ENCODE measurements at regions not wholly inside any gene's neighbourhood (a gene's known extent, or its start where the extent isn't known, plus 50 kb on each side); places are given as distances from the start of the nearest gene placed in this dataset.

DNA sequence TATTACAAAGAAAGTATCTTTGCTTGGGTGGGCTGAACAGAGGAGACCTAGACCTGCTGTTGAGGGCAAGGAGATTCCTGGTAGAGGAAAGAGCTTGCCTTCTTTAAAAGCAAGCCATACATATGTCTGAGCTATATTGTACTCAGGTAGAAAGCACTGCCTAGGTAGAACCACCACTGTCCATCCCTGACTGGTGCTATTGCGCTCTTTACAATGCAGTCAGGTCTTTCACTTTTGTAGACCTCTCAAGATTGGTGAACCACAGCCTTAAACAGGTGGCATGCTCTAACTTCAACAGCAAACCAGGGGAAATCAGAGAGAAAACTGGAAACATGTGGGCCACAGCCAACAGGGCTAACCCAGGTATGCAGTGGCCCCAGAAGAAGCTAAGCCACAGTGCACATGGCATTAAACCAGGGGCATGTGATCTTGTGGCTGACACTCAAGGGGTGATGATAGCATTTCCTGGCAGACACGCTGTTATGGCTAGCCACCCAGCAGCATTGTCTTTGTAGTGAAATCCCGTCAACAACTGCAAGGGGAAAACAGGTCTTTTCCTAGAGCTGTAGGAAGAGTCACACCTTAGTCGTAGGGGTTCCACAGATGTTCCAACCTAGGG, 253.9 kb upstream of the PCSK5 start:
- TF ChIP-seq CTCF (conservative IDR thresholded peaks at IDR 0.05): no peak
- TF ChIP-seq ZFX (IDR thresholded peaks at IDR 0.05): no peak
